HUDEP-2 (cell line): ENCODE measurements at regions not wholly inside any gene's neighbourhood (a gene's known extent, or its start where the extent isn't known, plus 50 kb on each side); places are given as distances from the start of the nearest gene placed in this dataset.

Experiments
- DNase-seq, 76 experiments: peaks; one replicate each; lab custom pipeline; 2025; ENCODE audit not compliant: unreplicated experiment in 76 of 76; lab: John Stamatoyannopoulos, UW

- no peak for DNase-seq
Observed at GRCh38 chr20:61119273-61119672, 132.8 kb upstream of the CDH4 start.

GRCh38 chr20:61119794-61120410 is 132.2 kb upstream of the CDH4 start:
- no peak for DNase-seq

GRCh38 chr20:61120595-61121515 is 131.2 kb upstream of the CDH4 start:
- DNase-seq, result peak in 64 of 76 experiments; percentile 5 to 75 (median 36)

- DNase-seq, result no peak
Observed at GRCh38 chr20:61121661-61122060, 130.4 kb upstream of the CDH4 start.

GRCh38 chr20:61123286-61123685 is 128.8 kb upstream of the CDH4 start:
- no peak for DNase-seq

- DNase-seq, result no peak
Observed at GRCh38 chr20:61123751-61124368, 128.2 kb upstream of the CDH4 start.

GRCh38 chr20:61125076-61125475 is 127.0 kb upstream of the CDH4 start:
- no peak for DNase-seq

GRCh38 chr20:61125546-61126180 is 126.4 kb upstream of the CDH4 start:
- DNase-seq, result no peak

GRCh38 chr20:61126369-61127195 is 125.5 kb upstream of the CDH4 start:
- no peak for DNase-seq

- DNase-seq, result no peak
Observed at GRCh38 chr20:61127311-61128039, 124.6 kb upstream of the CDH4 start.

- no peak for DNase-seq
Observed at GRCh38 chr20:61128701-61129269, 123.3 kb upstream of the CDH4 start.

GRCh38 chr20:61129311-61129710 is 122.8 kb upstream of the CDH4 start:
- DNase-seq, result no peak

GRCh38 chr20:61130156-61130555 is 121.9 kb upstream of the CDH4 start:
- no peak for DNase-seq

- no peak for DNase-seq
Observed at GRCh38 chr20:61131944-61132343, 120.1 kb upstream of the CDH4 start.

- no peak for DNase-seq
Observed at GRCh38 chr20:61133611-61134010, 118.5 kb upstream of the CDH4 start.

- DNase-seq, result no peak
Observed at GRCh38 chr20:61134296-61135030, 117.6 kb upstream of the CDH4 start.

- DNase-seq, result no peak
Observed at GRCh38 chr20:61135266-61135665, 116.8 kb upstream of the CDH4 start.

- DNase-seq, result no peak
Observed at GRCh38 chr20:61135968-61136367, 116.1 kb upstream of the CDH4 start.

GRCh38 chr20:61138566-61138965 is 113.5 kb upstream of the CDH4 start:
- DNase-seq, result no peak
